Embryonic facial prominence (tissue), 1 donor: ENCODE measurements at regions not wholly inside any gene's neighbourhood (a gene's known extent, or its start where the extent isn't known, plus 50 kb on each side); places are given as distances from the start of the nearest gene placed in this dataset.
"Not testable (repeated sequence)": the region's sequence is repeated elsewhere in the genome, so short reads cannot be mapped to it uniquely, and the experiment has no call there.

Experiments used
- DNase-seq: peaks from one replicate; pipeline ENCODE4 v3.0.0-alpha.2; 2016; ENCODE audit errors: extremely low spot score

- DNase-seq, result no peak
These were observed 106.0 kb downstream of the ENC1 start for GRCh38 chr5:74534397-74535129.

- no peak for DNase-seq
These were observed 110.0 kb downstream of the ENC1 start for GRCh38 chr5:74530326-74531050.

- no peak for DNase-seq
These were observed 111.4 kb downstream of the ENC1 start for GRCh38 chr5:74529101-74529500.

GRCh38 chr5:74526111-74526510 is 114.4 kb downstream of the ENC1 start:
- no peak for DNase-seq

GRCh38 chr5:74524767-74525166 is 115.8 kb downstream of the ENC1 start:
- DNase-seq, result not testable (repeated sequence)

GRCh38 chr5:74523698-74524097 is 116.8 kb downstream of the ENC1 start:
- not testable (repeated sequence) for DNase-seq

GRCh38 chr5:74522838-74523237 is 117.7 kb downstream of the ENC1 start:
- not testable (repeated sequence) for DNase-seq

GRCh38 chr5:74521401-74521800 is 119.1 kb downstream of the ENC1 start:
- DNase-seq, result no peak

- DNase-seq, result no peak
These were observed 120.8 kb downstream of the ENC1 start for GRCh38 chr5:74519679-74520078.

- no peak for DNase-seq
These were observed 121.4 kb downstream of the ENC1 start for GRCh38 chr5:74519161-74519571.

GRCh38 chr5:74517700-74518099 is 122.8 kb downstream of the ENC1 start:
- no peak for DNase-seq

- DNase-seq, result no peak
These were observed 124.3 kb downstream of the ENC1 start for GRCh38 chr5:74516211-74516636.

GRCh38 chr5:74514888-74515551 is 125.5 kb downstream of the ENC1 start:
- DNase-seq, result no peak

GRCh38 chr5:74511770-74512169 is 128.8 kb downstream of the ENC1 start:
- DNase-seq, result not testable (repeated sequence)

GRCh38 chr5:74510476-74511075 is 130.0 kb downstream of the ENC1 start:
- DNase-seq, result no peak

- no peak for DNase-seq
These were observed 133.0 kb downstream of the ENC1 start for GRCh38 chr5:74507370-74508005.

- no peak for DNase-seq
These were observed 134.4 kb downstream of the ENC1 start for GRCh38 chr5:74506119-74506518.

GRCh38 chr5:74504463-74504862 is 136.1 kb downstream of the ENC1 start:
- DNase-seq, result no peak

GRCh38 chr5:74502479-74502950 is 138.0 kb downstream of the ENC1 start:
- DNase-seq, result no peak

- DNase-seq, result no peak
These were observed 138.7 kb downstream of the ENC1 start for GRCh38 chr5:74501674-74502478.
